ENCODE measurements at regions not wholly inside any gene's neighbourhood (a gene's known extent, or its start where the extent isn't known, plus 50 kb on each side); places are given as distances from the start of the nearest gene placed in this dataset.

GRCh38 chr4:92100975-92101374, 202.8 kb upstream of the GRID2 start:
- no peak for TF ChIP-seq CTCF (IDR thresholded peaks at IDR 0.05; ENCODE audit: borderline replicate concordance, insufficient read depth, low read depth, low read length)
- H3K4me3 ChIP-seq (ENCODE audit: low read depth, low read length), result no peak overlapping the region

DNA sequence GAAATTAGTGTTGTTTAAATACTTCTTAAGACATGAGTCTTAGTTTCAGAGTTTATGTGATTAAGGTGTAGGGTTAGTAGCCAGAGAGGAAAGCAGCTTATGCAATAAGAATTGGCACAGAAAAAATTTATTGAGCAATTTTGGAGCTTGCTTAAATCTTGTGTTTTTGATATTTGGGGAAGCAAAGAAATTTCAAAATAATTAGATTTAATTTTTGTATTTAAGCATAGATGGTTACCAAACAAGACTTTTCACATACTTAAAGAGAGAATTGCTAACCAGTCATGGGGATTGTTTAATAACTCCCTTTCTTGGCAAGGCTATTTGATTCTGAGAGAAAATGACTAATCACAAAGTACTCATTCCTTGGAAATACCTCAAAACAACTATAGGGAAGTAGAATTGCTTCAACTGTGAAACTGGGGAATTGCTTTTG, 202.0 kb upstream of the GRID2 start:
- no peak for TF ChIP-seq CTCF (IDR thresholded peaks at IDR 0.05; ENCODE audit: borderline replicate concordance, insufficient read depth, low read depth, low read length)
- H3K4me3 ChIP-seq (ENCODE audit: low read depth, low read length), result no peak overlapping the region

- H3K4me3 ChIP-seq (ENCODE audit: low read depth, low read length), result no peak overlapping the region
- no peak for TF ChIP-seq CTCF (IDR thresholded peaks at IDR 0.05; ENCODE audit: borderline replicate concordance, insufficient read depth, low read depth, low read length)
These were observed 199.3 kb upstream of the GRID2 start for GRCh38 chr4:92104506-92104905.

DNA sequence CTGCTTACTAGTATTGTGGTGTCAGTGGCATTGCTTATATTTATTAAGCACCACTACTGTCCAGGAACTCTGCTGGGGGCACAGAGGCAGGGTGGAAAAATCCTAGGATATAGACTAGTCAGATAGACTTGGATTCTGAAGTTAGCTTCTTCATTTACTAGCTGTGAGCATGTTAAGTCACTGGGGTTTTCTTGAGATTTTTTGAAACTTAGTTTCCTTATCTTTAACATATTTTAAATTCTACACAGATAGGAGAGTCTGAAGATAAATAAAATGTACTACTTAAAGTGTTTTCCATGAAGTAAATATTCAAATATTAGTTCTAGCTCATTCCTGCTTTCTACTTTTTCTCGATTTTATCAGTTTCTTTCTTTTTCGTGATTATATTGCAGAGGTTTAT, 196.9 kb upstream of the GRID2 start:
- no peak overlapping the region for H3K4me3 ChIP-seq (ENCODE audit: low read depth, low read length)
- TF ChIP-seq CTCF (IDR thresholded peaks at IDR 0.05; ENCODE audit: borderline replicate concordance, insufficient read depth, low read depth, low read length), result no peak

DNA sequence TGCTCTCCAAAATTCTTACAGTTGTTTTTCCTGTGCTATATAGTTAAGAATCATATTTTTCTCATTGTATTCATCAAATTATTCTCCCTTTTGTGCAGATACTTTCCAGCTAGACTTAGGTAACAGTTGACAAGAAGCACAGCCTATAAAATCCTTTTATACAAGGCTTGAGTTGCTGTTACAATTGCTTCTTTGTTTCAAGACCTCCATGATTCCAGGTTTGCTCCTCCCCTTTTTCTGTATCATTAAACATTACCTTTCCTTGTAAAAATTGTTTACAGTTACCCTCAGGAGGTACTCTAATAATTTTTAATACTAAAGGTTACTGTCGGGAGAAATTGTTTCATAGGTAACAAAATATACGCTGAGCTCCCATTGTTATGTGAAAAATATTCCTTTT, 192.3 kb upstream of the GRID2 start:
- TF ChIP-seq CTCF (IDR thresholded peaks at IDR 0.05; ENCODE audit: borderline replicate concordance, insufficient read depth, low read depth, low read length), result no peak
- no peak overlapping the region for H3K4me3 ChIP-seq (ENCODE audit: low read depth, low read length)

DNA sequence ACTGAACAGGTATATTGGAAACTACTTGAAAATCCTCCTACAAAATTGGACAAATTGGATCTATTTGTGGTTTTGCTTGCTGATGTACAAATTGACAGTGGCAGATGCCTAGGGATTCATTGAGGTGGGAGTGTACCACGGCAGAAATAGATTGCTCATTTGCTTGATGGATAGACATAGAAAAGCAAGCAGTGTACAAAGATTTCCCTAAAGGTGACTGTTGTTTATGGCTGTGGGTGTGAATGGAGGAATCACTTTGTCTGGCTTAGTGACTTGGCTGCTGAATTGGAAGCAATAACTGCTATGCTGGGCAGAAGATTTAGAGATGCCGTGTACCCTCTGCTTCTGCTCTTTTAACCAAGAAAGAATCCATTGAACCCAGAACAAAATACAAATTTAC, 191.0 kb upstream of the GRID2 start:
- TF ChIP-seq CTCF (IDR thresholded peaks at IDR 0.05; ENCODE audit: borderline replicate concordance, insufficient read depth, low read depth, low read length), result no peak
- no peak overlapping the region for H3K4me3 ChIP-seq (ENCODE audit: low read depth, low read length)

- H3K4me3 ChIP-seq (ENCODE audit: low read depth, low read length), result no peak overlapping the region
- no peak for TF ChIP-seq CTCF (IDR thresholded peaks at IDR 0.05; ENCODE audit: borderline replicate concordance, insufficient read depth, low read depth, low read length)
These were observed 182.8 kb upstream of the GRID2 start for GRCh38 chr4:92120810-92121498.
